ENCODE measurements at regions not wholly inside any gene's neighbourhood (a gene's known extent, or its start where the extent isn't known, plus 50 kb on each side); places are given as distances from the start of the nearest gene placed in this dataset.

DNA sequence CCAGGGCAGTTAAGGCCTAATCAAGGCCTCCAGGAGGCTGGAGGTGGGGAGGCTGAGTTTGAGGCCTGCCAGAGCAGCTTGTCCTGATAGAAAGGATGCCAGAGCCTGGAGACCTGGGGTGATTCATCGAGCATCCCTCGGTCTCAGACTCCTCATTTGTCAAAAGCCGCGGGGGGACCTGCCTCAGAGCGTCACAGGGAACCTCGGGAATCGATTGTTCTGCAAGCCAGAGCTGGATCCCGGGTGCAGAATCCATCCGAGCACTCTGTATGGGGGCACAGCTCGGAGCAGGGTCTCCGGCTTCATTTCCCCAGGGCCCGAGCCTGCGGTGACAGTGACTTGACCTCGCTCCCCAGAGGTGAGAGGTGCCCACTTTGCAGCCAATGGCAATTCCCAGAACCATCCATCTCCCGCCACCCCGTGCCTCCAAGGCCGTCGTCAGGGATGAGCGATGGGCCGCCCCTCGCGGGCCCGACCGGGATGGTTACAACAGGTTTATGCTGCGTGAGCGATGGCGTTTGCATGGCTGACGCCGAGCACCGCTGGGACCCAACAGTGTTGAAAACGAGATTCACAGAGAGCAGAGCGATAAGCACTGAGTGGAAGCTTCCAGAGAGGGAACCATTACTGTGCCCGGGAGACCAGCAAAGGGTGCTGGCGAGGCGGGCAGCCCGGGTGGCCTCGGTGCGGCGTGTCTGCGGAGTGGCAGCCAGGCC lies 117.1 kb upstream of the GSE1 start:
- DNase-seq (ENCODE audit: low read depth), result no peak

DNA sequence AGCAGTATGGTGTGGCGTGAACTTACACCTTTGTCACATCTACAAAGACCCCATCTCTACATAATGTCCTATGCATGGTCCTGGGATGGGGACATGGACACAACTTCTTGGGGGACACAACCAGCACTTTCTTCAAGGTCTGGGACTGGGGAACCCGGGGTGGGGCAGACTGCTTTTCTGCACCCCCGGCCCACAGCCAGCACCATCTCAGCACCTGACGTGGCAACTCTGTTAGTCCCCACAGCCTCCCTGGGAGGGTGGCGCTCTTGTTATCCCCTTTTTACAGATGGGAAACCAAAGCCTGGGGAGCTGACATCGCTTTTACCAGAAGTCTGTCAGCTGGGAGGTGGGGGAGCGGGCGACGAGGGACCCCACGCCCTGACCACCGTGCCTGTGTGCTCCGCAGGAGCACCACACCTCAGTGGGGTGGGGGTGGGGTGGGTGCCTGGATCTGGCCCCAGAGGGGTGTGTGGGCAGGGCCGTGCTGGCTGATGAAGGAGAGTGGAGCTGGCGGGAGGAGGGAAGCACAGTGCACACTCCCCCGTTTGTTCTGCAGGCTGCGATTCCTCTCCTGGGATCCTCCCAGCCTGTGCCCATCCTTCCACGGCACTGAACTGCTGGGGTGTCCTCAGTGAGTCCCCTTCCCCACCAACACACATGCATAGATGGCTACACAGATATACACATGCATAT lies 115.4 kb upstream of the GSE1 start:
- DNase-seq (ENCODE audit: low read depth), result no peak

DNA sequence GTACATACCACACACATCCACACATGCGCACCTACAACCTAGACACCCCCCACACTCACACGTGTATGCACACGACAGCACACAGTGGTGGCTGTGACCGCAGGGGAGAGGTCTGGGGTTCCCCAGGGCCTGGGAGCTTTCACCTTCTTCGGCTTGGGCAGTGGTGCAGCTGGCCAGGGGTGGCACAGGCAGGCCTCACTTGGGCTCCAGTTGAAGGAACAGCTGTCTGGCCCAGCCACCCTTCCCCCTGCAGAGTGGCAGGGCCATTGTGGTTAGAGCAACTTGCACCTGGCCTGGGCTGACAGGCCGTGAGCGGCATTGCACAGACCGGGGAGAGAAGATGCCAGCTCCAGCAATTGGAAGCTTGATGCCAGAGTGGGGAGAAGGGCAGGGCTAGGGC lies 114.5 kb upstream of the GSE1 start:
- no peak for DNase-seq (ENCODE audit: low read depth)

- DNase-seq (ENCODE audit: low read depth), result no peak
Measured at GRCh38 chr16:85500220-85500619, 112.9 kb upstream of the GSE1 start.

DNA sequence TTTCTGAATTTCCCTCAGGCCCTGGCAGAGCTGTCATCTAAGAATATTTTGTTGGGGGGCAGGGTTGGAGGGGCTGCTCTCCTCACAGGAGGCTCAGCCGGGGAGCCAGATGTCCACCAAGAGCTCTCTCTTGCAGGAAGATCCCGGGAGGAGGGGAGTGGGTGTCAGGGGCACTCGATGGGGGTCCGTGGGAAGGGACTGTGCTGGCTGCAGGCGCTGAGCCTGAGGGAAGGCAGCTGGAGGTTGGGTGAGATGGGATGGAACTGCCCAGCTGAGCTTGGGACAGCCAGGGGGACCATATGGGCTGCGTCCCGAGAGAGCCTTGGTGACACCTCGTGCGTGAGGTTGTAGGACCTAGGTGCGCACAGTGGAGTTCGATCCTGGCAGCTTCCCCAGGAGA lies 111.2 kb upstream of the GSE1 start:
- DNase-seq (ENCODE audit: low read depth), result no peak

DNA sequence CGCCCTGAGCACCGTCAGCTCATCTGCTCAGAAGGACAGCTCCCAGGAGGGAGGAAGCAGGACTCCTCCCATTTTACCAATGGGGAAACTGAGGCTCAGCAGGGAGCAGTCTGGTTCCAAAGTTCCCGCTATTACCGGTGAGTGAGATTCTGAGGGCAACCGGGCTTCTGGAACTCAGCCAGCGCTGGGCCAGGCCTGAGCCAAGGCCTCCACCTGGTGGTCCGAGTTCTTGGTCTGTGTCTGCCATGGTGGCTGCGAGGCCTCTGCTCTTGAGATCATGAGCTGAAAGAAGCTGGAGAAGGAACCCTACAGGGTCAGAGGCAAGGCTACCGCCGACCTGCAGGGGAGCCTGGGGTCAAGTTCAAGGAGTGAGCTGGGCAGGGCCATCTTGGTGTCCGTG lies 110.8 kb upstream of the GSE1 start:
- DNase-seq (ENCODE audit: low read depth), result no peak

- DNase-seq (ENCODE audit: low read depth), result no peak
Measured at GRCh38 chr16:85503679-85504231, 109.4 kb upstream of the GSE1 start.

- no peak for DNase-seq (ENCODE audit: low read depth)
Measured at GRCh38 chr16:85504242-85504641, 108.9 kb upstream of the GSE1 start.

- no peak for DNase-seq (ENCODE audit: low read depth)
Measured at GRCh38 chr16:85505794-85506634, 107.1 kb upstream of the GSE1 start.

GRCh38 chr16:85506635-85506911 lies 106.5 kb upstream of the GSE1 start:
- DNase-seq (ENCODE audit: low read depth), result no peak

- DNase-seq (ENCODE audit: low read depth), result no peak
Measured at GRCh38 chr16:85507342-85507741, 105.8 kb upstream of the GSE1 start.

DNA sequence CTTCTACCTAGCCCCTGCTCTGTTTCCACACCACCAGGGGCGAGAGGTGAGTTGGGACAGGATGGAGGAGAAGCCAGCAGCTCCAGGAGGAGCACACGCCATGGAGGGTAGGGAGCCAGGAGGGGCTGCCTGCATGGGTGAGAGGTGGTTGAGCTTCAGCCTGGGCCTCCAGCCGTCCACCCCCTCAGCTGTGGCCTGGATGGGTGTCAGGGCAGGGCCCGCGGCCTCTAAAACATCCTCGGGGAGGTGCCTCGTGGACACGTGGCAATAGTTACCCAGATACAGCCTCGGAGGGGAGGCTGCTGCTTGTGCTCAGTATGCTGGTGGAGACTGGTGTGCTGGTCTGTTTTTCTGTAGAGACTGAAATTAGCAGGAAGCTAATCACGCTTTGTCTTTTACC lies 104.7 kb upstream of the GSE1 start:
- DNase-seq (ENCODE audit: low read depth), result no peak

- DNase-seq (ENCODE audit: low read depth), result no peak
Measured at GRCh38 chr16:85508993-85509392, 104.1 kb upstream of the GSE1 start.

DNA sequence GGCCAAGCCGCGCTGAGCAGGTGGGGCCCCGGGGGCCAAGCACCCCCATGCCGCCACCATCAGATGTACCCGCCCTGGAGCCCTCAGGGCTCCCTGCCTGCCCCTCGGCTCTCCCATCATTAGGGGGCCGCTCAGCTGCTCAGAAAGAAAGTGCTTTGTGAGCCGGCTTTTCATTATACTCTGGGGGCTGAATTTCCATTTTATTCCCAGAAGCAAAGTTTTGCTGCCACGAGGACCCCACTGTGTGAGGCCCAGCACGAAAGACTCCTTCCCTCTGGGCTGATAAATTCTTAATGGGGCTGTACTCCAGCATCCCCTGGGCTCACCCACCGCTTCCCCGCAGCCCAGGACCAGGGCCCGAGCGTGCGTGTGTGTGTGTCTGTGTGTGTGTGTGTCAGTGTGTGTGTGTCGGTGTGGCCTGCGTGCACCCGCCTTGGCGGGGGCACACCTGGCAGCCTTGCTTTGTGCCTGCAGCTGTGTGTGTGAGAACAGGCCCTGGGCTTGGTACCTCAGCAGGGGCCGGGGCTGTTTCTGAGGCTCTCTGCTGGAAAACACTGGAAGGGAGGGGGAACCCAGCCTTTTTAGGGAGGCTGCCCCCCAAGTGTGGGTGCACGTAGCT lies 103.0 kb upstream of the GSE1 start:
- no peak for DNase-seq (ENCODE audit: low read depth)

DNA sequence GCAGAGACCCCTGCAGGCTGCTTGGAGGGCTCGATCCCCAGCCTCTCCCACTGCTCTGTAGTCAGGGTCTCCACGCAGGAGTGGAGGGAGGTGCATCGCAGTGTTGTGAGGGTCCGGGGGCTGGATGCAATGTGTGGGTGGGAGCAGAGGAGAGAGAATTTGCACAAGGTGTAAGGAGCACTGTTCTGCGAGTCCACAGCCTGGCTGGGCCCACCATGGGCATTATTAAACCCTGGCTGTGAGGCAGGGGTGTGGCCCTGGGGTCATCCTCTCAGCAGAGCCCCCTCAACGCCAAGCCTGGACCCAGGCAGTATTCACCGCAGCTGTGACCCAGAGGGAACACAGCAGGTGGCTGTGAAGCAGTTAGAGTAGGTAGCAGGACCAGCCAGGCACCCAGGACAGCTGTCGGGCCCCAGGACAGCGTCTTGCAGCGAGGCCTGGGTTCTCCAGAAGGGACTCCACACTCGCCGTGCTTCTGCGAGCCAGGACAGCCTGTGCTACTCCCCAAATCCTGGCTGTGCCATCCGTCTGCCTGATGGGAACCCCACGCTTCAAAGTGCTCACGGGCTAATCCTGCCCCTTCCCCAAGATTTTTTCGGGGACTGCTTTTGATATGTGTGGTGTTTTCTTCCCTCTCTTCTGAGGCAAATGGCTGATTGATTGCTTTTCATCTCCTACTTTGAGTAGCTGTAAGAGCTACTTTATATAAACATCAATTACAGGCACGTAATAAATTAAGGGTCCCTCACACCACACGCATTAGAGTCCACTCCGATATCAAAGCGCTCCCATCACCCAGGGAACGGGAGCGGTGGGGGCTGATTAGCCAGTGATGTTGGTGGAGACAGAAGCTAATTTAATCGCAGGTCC lies 100.9 kb upstream of the GSE1 start:
- DNase-seq (ENCODE audit: low read depth), result no peak

- DNase-seq (ENCODE audit: low read depth), result no peak
Measured at GRCh38 chr16:85512808-85513115, 100.4 kb upstream of the GSE1 start.

DNA sequence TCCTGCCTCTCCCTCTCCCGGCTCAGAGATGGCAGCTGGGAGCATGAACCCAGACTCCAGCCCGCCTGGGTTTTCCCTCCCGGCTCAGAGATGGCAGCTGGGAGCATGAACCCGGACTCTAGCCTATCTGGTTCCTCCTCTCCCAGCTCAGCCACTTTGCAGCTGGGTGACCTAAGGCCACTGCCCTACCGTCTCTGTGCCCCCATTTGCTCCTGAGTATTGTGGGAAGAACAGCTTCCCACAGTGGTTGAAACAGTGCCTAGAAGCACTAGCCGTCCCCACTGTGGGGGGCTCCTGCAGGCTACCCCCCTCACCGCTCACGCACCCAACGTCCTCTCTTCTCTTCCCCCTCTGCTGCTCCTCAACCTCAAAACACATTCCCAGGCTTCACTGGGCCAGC lies 99.9 kb upstream of the GSE1 start:
- no peak for DNase-seq (ENCODE audit: low read depth)

DNA sequence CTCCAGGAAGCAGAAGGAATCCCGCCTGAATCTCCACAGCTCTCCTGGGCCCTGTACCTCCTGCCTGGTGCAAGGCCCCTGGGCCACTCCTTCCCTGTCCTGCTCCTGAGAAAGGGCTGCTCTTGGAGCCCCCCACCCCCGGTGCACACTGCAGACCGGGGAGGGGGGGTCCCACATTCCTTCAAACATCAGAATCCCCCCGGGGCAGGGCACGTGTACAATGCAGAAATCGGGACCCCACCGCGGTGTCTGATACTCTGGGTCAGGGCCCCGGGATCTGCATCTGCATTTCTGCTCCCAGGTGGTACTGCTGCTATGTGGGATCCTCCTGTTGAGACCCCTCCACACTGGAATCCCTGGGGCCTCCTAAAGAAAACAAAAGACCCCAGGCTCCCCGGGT lies 99.5 kb upstream of the GSE1 start:
- no peak for DNase-seq (ENCODE audit: low read depth)

DNA sequence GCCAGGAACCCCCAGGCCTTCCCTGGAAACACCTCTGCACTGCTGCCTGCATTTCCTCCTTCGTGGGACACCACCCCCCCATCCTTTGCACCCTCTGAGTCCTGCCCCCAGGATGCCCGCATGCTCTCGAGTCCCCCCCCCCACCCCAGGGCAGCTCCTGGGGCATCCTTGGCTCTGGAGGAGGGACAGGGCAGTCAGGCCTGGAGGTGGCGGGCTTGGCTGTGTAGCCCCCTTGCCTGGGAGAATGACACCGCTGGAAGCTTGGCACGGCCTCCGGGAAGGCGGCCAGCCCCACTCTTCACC lies 98.9 kb upstream of the GSE1 start:
- DNase-seq (ENCODE audit: low read depth), result no peak

- DNase-seq (ENCODE audit: low read depth), result peak; percentile 92
Measured at GRCh38 chr16:85514598-85515318, 98.4 kb upstream of the GSE1 start.

DNA sequence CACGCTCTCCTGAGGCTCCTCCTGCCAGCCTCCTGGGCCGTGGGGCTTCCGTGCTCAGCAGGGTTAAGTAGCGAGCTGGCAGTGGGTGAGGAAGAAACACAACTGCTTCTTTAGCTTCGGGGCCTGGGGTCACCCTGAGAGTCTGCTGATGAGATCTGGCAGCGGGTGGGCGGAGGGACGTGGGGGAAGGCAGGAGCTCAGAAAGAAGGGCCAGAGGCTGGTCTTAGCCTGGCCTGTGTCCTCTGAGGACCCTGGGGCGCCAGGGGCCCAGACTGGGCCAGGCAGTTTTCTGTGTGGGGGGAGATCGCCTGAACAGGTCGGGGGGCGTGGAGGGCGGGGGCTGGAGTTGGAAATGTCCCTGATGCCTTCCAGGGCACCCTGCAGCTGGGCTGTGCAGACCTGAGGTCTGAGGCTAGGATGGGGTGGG lies 97.8 kb upstream of the GSE1 start:
- DNase-seq (ENCODE audit: low read depth), result no peak

All from HS-27A (cell line).